Keratinocyte (primary cell): ENCODE measurements at regions not wholly inside any gene's neighbourhood (a gene's known extent, or its start where the extent isn't known, plus 50 kb on each side); places are given as distances from the start of the nearest gene placed in this dataset.

Experiments used
- DNase-seq: peaks from one replicate; pipeline ENCODE4 v3.0.0-alpha.2; 2011; ENCODE audit warnings: low read depth, missing footprints, low spot score
- FAIRE-seq: peaks from 2 replicates; lab custom pipeline; 2011; peaks lifted over from hg19 to GRCh38; lab: Jason Lieb, UNC
- H2AFZ ChIP-seq: 2 replicates; pipeline ENCODE4 v1.6.0; 2012; ENCODE audit warnings: low read length, control low read depth, inconsistent platforms; ENCODE audit not compliant: control insufficient read depth
- H3K27ac ChIP-seq: 2 replicates; pipeline ENCODE4 v1.5.1; 2011; ENCODE audit warnings: low read length; ENCODE audit not compliant: control insufficient read depth, insufficient read depth
- H3K27me3 ChIP-seq: 3 replicates; pipeline ENCODE4 v1.6.0; 2011; ENCODE audit warnings: low read length; ENCODE audit not compliant: control insufficient read depth, insufficient read depth; ENCODE audit errors: extremely low read depth
- H3K36me3 ChIP-seq, 2 experiments: 2 replicates in 1 of 2; 3 replicates in 1 of 2; pipeline ENCODE4 v1.5.1; 2011; ENCODE audit warnings: low read length in 2 of 2, mild to moderate bottlenecking in 1 of 2; ENCODE audit not compliant: control insufficient read depth in 2 of 2, insufficient read depth in 2 of 2; ENCODE audit errors: extremely low read depth in 1 of 2
- H3K4me1 ChIP-seq: 3 replicates; pipeline ENCODE4 v1.5.1; 2011; ENCODE audit warnings: low read length; ENCODE audit not compliant: control insufficient read depth, insufficient read depth; ENCODE audit errors: extremely low read depth
- H3K4me2 ChIP-seq: 3 replicates; pipeline ENCODE4 v1.6.0; 2011; ENCODE audit warnings: low read depth, low read length; ENCODE audit not compliant: control insufficient read depth, insufficient read depth; ENCODE audit errors: extremely low read depth
- H3K4me3 ChIP-seq, 3 experiments: fragments of 200-600 bp in 1 of 3; sonication (generic) in 1 of 3; 2 replicates in 2 of 3; 3 replicates in 1 of 3; pipeline ENCODE4 v1.5.1; 2011 to 2016; ENCODE audit warnings: low read length in 3 of 3, mild to moderate bottlenecking in 3 of 3, control low read depth in 2 of 3, inconsistent platforms in 1 of 3, low read depth in 1 of 3, mixed read lengths in 1 of 3, mixed run types in 1 of 3, moderate library complexity in 1 of 3; ENCODE audit not compliant: control insufficient read depth in 2 of 3, insufficient read depth in 2 of 3; ENCODE audit errors: extremely low read depth in 1 of 3
- H3K79me2 ChIP-seq: 2 replicates; pipeline ENCODE4 v1.6.0; 2012; ENCODE audit warnings: low read length; ENCODE audit not compliant: control insufficient read depth, insufficient read depth
- H3K9ac ChIP-seq: 3 replicates; pipeline ENCODE4 v1.6.0; 2011; ENCODE audit warnings: low read length; ENCODE audit not compliant: control insufficient read depth, insufficient read depth; ENCODE audit errors: extremely low read depth
- H3K9me1 ChIP-seq: 3 replicates; pipeline ENCODE4 v1.6.0; 2011; ENCODE audit warnings: low read length; ENCODE audit not compliant: control insufficient read depth, insufficient read depth; ENCODE audit errors: extremely low read depth
- H3K9me3 ChIP-seq: 2 replicates; pipeline ENCODE4 v1.5.1; 2012; ENCODE audit warnings: low read depth, low read length; ENCODE audit not compliant: control insufficient read depth
- H4K20me1 ChIP-seq: 3 replicates; pipeline ENCODE4 v1.6.0; 2011; ENCODE audit warnings: low read length; ENCODE audit not compliant: control insufficient read depth, insufficient read depth; ENCODE audit errors: extremely low read depth
- EZH2 ChIP-seq: IDR thresholded peaks from one replicate; pipeline ENCODE4 v1.6.1; 2012; ENCODE audit warnings: inconsistent platforms, mild to moderate bottlenecking, low read length, moderate library complexity
- dilution Hi-C: fragments of 300-500 bp; cut with MboI; formaldehyde crosslinking; loops from one replicate; pipeline ENCODE4 v1.7.0; 2020; ENCODE audit warnings: low sequenced_read_pairs; ENCODE audit not compliant: extremely low pct_ligation_motif_present
- TF ChIP-seq, protein P1 (sequence below), 3 experiments: IDR thresholded peaks in 1 of 3; conservative IDR thresholded peaks in 1 of 3; optimal IDR thresholded peaks in 1 of 3; 2 replicates in 2 of 3; 3 replicates in 1 of 3; pipeline versions ENCODE3 to v1.5.1; 2011; ENCODE audit warnings: low read length in 3 of 3, mild to moderate bottlenecking in 3 of 3, moderate library complexity in 2 of 3, control low read depth in 1 of 3, inconsistent platforms in 1 of 3; ENCODE audit not compliant: insufficient read depth in 2 of 3; ENCODE audit errors: extremely low read depth in 1 of 3

GRCh38 chr21:16154321-16154720 lies 424.5 kb downstream of the USP25 start:
- Histone ChIP-seq H3K9ac (no peak overlapping the region), H3K4me3 (no peak overlapping the region), H2AFZ (no peak overlapping the region), H3K36me3 (no peaks in the 10 kb centered on the region), H3K9me3 (no peaks in the 10 kb centered on the region), H4K20me1 (no peaks in the 10 kb centered on the region), H3K4me1 (no peaks in the 10 kb centered on the region), H3K27ac (no peak overlapping the region), H3K9me1 (no peaks in the 10 kb centered on the region), H3K27me3 (no peaks in the 10 kb centered on the region), H3K4me2 (no peak overlapping the region), H3K79me2 (no peaks in the 10 kb centered on the region)
- DNase-seq, result no peak
- no peak for FAIRE-seq
- TF ChIP-seq, protein P1, sequence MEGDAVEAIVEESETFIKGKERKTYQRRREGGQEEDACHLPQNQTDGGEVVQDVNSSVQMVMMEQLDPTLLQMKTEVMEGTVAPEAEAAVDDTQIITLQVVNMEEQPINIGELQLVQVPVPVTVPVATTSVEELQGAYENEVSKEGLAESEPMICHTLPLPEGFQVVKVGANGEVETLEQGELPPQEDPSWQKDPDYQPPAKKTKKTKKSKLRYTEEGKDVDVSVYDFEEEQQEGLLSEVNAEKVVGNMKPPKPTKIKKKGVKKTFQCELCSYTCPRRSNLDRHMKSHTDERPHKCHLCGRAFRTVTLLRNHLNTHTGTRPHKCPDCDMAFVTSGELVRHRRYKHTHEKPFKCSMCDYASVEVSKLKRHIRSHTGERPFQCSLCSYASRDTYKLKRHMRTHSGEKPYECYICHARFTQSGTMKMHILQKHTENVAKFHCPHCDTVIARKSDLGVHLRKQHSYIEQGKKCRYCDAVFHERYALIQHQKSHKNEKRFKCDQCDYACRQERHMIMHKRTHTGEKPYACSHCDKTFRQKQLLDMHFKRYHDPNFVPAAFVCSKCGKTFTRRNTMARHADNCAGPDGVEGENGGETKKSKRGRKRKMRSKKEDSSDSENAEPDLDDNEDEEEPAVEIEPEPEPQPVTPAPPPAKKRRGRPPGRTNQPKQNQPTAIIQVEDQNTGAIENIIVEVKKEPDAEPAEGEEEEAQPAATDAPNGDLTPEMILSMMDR (optimal IDR thresholded peaks at IDR 0.05 in 1 of 3, IDR thresholded peaks at IDR 0.05 in 1 of 3, conservative IDR thresholded peaks at IDR 0.05 in 1 of 3; ENCODE audit: extremely low read depth in 1 of 3, insufficient read depth in 2 of 3, low read length in 3 of 3), result no peak
- no peak for TF ChIP-seq EZH2
- dilution Hi-C loops, result no loop called here

GRCh38 chr21:16154951-16155635 lies 425.3 kb downstream of the USP25 start:
- Histone ChIP-seq H3K9ac (no peak overlapping the region), H3K4me2 (no peak overlapping the region), H3K4me1 (no peaks in the 10 kb centered on the region), H3K27ac (no peak overlapping the region), H3K79me2 (no peaks in the 10 kb centered on the region), H3K4me3 (no peak overlapping the region), H3K9me3 (no peaks in the 10 kb centered on the region), H2AFZ (no peak overlapping the region), H3K27me3 (no peaks in the 10 kb centered on the region), H3K36me3 (no peaks in the 10 kb centered on the region), H4K20me1 (no peaks in the 10 kb centered on the region), H3K9me1 (no peaks in the 10 kb centered on the region)
- TF ChIP-seq, protein P1 (optimal IDR thresholded peaks at IDR 0.05 in 1 of 3, IDR thresholded peaks at IDR 0.05 in 1 of 3, conservative IDR thresholded peaks at IDR 0.05 in 1 of 3; ENCODE audit: extremely low read depth in 1 of 3, insufficient read depth in 2 of 3, low read length in 3 of 3), result no peak
- no peak for TF ChIP-seq EZH2
- DNase-seq (no peak), FAIRE-seq (no peak)
- dilution Hi-C loops, result no loop called here
